Esophagus squamous epithelium (tissue), 4 donors: ENCODE measurements at regions not wholly inside any gene's neighbourhood (a gene's known extent, or its start where the extent isn't known, plus 50 kb on each side); places are given as distances from the start of the nearest gene placed in this dataset.
"Not testable (repeated sequence)": the region's sequence is repeated elsewhere in the genome, so short reads cannot be mapped to it uniquely, and the experiment has no call there.

Experiments
- POLR2A ChIP-seq, 4 donors: fragments of 450-650 bp; IDR thresholded peaks; one replicate each; pipeline ENCODE4 v1.6.1; 2017; ENCODE audit warnings: antibody characterized with exemption in 4 of 4, mild to moderate bottlenecking in 4 of 4, moderate library complexity in 3 of 4
- TF ChIP-seq, protein P1 (sequence below), 6 experiments: fragments of 450-650 bp in 4 of 6; fragments of 200-600 bp in 2 of 6; sonication (generic) in 2 of 6; IDR thresholded peaks; one replicate each; pipeline ENCODE4 v1.5.1; 2016 to 2019; ENCODE audit warnings: antibody characterized with exemption in 6 of 6, mild to moderate bottlenecking in 4 of 6, moderate library complexity in 4 of 6

DNA sequence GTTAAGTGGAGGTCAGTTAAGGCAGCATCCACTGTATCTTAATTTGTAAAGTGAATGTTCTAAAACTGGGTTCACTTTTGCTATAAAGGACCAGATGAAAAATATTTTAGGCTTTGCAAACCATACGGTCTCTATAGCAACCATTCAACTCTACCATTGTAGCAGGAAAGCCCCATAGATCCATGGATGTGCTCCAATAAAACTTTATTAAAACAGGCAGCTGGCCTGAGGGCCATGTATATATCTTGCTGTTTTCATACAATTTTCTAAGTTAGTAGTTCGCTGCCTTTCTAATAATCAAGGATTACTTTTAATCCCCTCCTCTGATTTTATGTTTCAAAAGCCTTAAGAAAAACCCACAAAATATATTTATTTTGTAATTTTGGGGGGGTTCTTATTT, 142.1 kb downstream of the FOXD4L6 start:
- TF ChIP-seq, protein P1, sequence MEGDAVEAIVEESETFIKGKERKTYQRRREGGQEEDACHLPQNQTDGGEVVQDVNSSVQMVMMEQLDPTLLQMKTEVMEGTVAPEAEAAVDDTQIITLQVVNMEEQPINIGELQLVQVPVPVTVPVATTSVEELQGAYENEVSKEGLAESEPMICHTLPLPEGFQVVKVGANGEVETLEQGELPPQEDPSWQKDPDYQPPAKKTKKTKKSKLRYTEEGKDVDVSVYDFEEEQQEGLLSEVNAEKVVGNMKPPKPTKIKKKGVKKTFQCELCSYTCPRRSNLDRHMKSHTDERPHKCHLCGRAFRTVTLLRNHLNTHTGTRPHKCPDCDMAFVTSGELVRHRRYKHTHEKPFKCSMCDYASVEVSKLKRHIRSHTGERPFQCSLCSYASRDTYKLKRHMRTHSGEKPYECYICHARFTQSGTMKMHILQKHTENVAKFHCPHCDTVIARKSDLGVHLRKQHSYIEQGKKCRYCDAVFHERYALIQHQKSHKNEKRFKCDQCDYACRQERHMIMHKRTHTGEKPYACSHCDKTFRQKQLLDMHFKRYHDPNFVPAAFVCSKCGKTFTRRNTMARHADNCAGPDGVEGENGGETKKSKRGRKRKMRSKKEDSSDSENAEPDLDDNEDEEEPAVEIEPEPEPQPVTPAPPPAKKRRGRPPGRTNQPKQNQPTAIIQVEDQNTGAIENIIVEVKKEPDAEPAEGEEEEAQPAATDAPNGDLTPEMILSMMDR (IDR thresholded peaks at IDR 0.05) = not testable (repeated sequence)
- not testable (repeated sequence) for TF ChIP-seq POLR2A (IDR thresholded peaks at IDR 0.05)
